GM19395 (cell line): ENCODE measurements at regions not wholly inside any gene's neighbourhood (a gene's known extent, or its start where the extent isn't known, plus 50 kb on each side); places are given as distances from the start of the nearest gene placed in this dataset.

ENCODE experiments used
- ATAC-seq: cut with Tn5 transposase; IDR thresholded peaks from one replicate; pipeline ENCODE4 v1.9.1; 2021; ENCODE audit warnings: mild to moderate bottlenecking, moderate library complexity; ENCODE audit not compliant: unreplicated experiment

GRCh38 chr12:77724367-77724957 lies 106.2 kb upstream of the NAV3 start:
- ATAC-seq: peak; percentile 65

- ATAC-seq: no peak
Observed at GRCh38 chr12:77723308-77723707, 107.4 kb upstream of the NAV3 start.

GRCh38 chr12:77722536-77722935 lies 108.2 kb upstream of the NAV3 start:
- no peak for ATAC-seq

- peak; percentile 62 for ATAC-seq
Observed at GRCh38 chr12:77720258-77720657, 110.4 kb upstream of the NAV3 start.

GRCh38 chr12:77710209-77710608 lies 120.5 kb upstream of the NAV3 start:
- ATAC-seq: no peak

GRCh38 chr12:77697126-77697525 lies 133.6 kb upstream of the NAV3 start:
- ATAC-seq: no peak

- ATAC-seq: no peak
Observed at GRCh38 chr12:77696183-77696582, 134.5 kb upstream of the NAV3 start.

- no peak for ATAC-seq
Observed at GRCh38 chr12:77689510-77690086, 141.1 kb upstream of the NAV3 start.

GRCh38 chr12:77687321-77687720 lies 143.4 kb upstream of the NAV3 start:
- ATAC-seq: no peak

GRCh38 chr12:77686760-77687159 lies 143.9 kb upstream of the NAV3 start:
- no peak for ATAC-seq

- no peak for ATAC-seq
Observed at GRCh38 chr12:77685901-77686300, 144.8 kb upstream of the NAV3 start.

- ATAC-seq: peak; percentile 84
Observed at GRCh38 chr12:77685112-77685511, 145.6 kb upstream of the NAV3 start.

- no peak for ATAC-seq
Observed at GRCh38 chr12:77682488-77682887, 148.2 kb upstream of the NAV3 start.

GRCh38 chr12:77681726-77682125 lies 149.0 kb upstream of the NAV3 start:
- ATAC-seq: no peak

GRCh38 chr12:77679686-77680085 lies 151.0 kb upstream of the NAV3 start:
- no peak for ATAC-seq

- no peak for ATAC-seq
Observed at GRCh38 chr12:77678621-77679020, 152.1 kb upstream of the NAV3 start.

GRCh38 chr12:77667101-77667500 lies 163.6 kb upstream of the NAV3 start:
- no peak for ATAC-seq

- no peak for ATAC-seq
Observed at GRCh38 chr12:77648716-77649115, 182.0 kb upstream of the NAV3 start.

GRCh38 chr12:77645966-77646598 lies 184.6 kb upstream of the NAV3 start:
- peak; percentile 80 for ATAC-seq

- no peak for ATAC-seq
Observed at GRCh38 chr12:77644915-77645605, 185.6 kb upstream of the NAV3 start.

- ATAC-seq: no peak
Observed at GRCh38 chr12:77642246-77642645, 188.4 kb upstream of the NAV3 start.

- ATAC-seq: no peak
Observed at GRCh38 chr12:77640356-77640755, 190.3 kb upstream of the NAV3 start.
